ENCODE measurements at regions not wholly inside any gene's neighbourhood (a gene's known extent, or its start where the extent isn't known, plus 50 kb on each side); places are given as distances from the start of the nearest gene placed in this dataset.

GRCh38 chr9:89748831-89749499 is 144.2 kb downstream of the GADD45G start:
- TF ChIP-seq FOXM1 (IDR thresholded peaks at IDR 0.05; ENCODE audit: borderline replicate concordance, low read depth) (no peak), CREB1 (IDR thresholded peaks at IDR 0.05; ENCODE audit: low read depth) (no peak), YY1 (IDR thresholded peaks at IDR 0.05; ENCODE audit: low read depth) (no peak)

GRCh38 chr9:89749500-89750116 is 144.8 kb downstream of the GADD45G start:
- TF ChIP-seq ZBTB7A (IDR thresholded peaks at IDR 0.05; ENCODE audit: low read depth) (no peak), EGR1 (IDR thresholded peaks at IDR 0.05) (no peak), REST (IDR thresholded peaks at IDR 0.05; ENCODE audit: low read depth) (no peak), NFIC (IDR thresholded peaks at IDR 0.05) (no peak), CEBPB (IDR thresholded peaks at IDR 0.05) (no peak), TCF12 (IDR thresholded peaks at IDR 0.05; ENCODE audit: low read depth) (no peak), TAF1 (IDR thresholded peaks at IDR 0.05; ENCODE audit: low read depth) (no peak), EP300 (IDR thresholded peaks at IDR 0.05; ENCODE audit: borderline replicate concordance) (no peak), RAD21 (IDR thresholded peaks at IDR 0.05; ENCODE audit: low read depth) (no peak), YY1 (IDR thresholded peaks at IDR 0.05; ENCODE audit: low read depth) (no peak), CREB1 (IDR thresholded peaks at IDR 0.05; ENCODE audit: low read depth) (no peak), FOXM1 (IDR thresholded peaks at IDR 0.05; ENCODE audit: borderline replicate concordance, low read depth) (no peak), USF1 (IDR thresholded peaks at IDR 0.05) (no peak), TEAD4 (IDR thresholded peaks at IDR 0.05) (no peak), MAX (IDR thresholded peaks at IDR 0.05) (no peak)

- no peak for TF ChIP-seq FOXM1 (IDR thresholded peaks at IDR 0.05; ENCODE audit: borderline replicate concordance, low read depth)
- TF ChIP-seq CEBPB (IDR thresholded peaks at IDR 0.05), result no peak
- TF ChIP-seq TAF1 (IDR thresholded peaks at IDR 0.05; ENCODE audit: low read depth), result no peak
- no peak for TF ChIP-seq YY1 (IDR thresholded peaks at IDR 0.05; ENCODE audit: low read depth)
- no peak for TF ChIP-seq ZBTB7A (IDR thresholded peaks at IDR 0.05; ENCODE audit: low read depth)
- TF ChIP-seq MAX (IDR thresholded peaks at IDR 0.05), result no peak
- no peak for TF ChIP-seq EGR1 (IDR thresholded peaks at IDR 0.05)
- TF ChIP-seq TCF12 (IDR thresholded peaks at IDR 0.05; ENCODE audit: low read depth), result no peak
- TF ChIP-seq CREB1 (IDR thresholded peaks at IDR 0.05; ENCODE audit: low read depth), result no peak
- TF ChIP-seq USF1 (IDR thresholded peaks at IDR 0.05), result no peak
- no peak for TF ChIP-seq EP300 (IDR thresholded peaks at IDR 0.05; ENCODE audit: borderline replicate concordance)
- no peak for TF ChIP-seq TEAD4 (IDR thresholded peaks at IDR 0.05)
- TF ChIP-seq REST (IDR thresholded peaks at IDR 0.05; ENCODE audit: low read depth), result no peak
- TF ChIP-seq NFIC (IDR thresholded peaks at IDR 0.05), result no peak
- TF ChIP-seq RAD21 (IDR thresholded peaks at IDR 0.05; ENCODE audit: low read depth), result no peak
Measured at GRCh38 chr9:89750117-89750791, 145.4 kb downstream of the GADD45G start.

GRCh38 chr9:89751079-89751825 is 146.4 kb downstream of the GADD45G start:
- TF ChIP-seq USF1 (IDR thresholded peaks at IDR 0.05) (no peak), YY1 (IDR thresholded peaks at IDR 0.05; ENCODE audit: low read depth) (no peak), EP300 (IDR thresholded peaks at IDR 0.05; ENCODE audit: borderline replicate concordance) (no peak), ZBTB7A (IDR thresholded peaks at IDR 0.05; ENCODE audit: low read depth) (no peak), TAF1 (IDR thresholded peaks at IDR 0.05; ENCODE audit: low read depth) (no peak), NFIC (IDR thresholded peaks at IDR 0.05) (no peak), CREB1 (IDR thresholded peaks at IDR 0.05; ENCODE audit: low read depth) (no peak), RAD21 (IDR thresholded peaks at IDR 0.05; ENCODE audit: low read depth) (no peak), MAX (IDR thresholded peaks at IDR 0.05) (no peak), REST (IDR thresholded peaks at IDR 0.05; ENCODE audit: low read depth) (no peak), TEAD4 (IDR thresholded peaks at IDR 0.05) (no peak), TCF12 (IDR thresholded peaks at IDR 0.05; ENCODE audit: low read depth) (no peak), FOXM1 (IDR thresholded peaks at IDR 0.05; ENCODE audit: borderline replicate concordance, low read depth) (no peak), CEBPB (IDR thresholded peaks at IDR 0.05) (no peak), EGR1 (IDR thresholded peaks at IDR 0.05) (no peak)
